Neural crest cell (in vitro differentiated cells): ENCODE measurements at regions not wholly inside any gene's neighbourhood (a gene's known extent, or its start where the extent isn't known, plus 50 kb on each side); places are given as distances from the start of the nearest gene placed in this dataset.

Source experiments
- DNase-seq: peaks from one replicate; pipeline ENCODE4 v3.0.0; 2021; ENCODE audit warnings: low read depth, mixed read lengths, low spot score
- H3K27ac Mint-ChIP-seq: one replicate; pipeline ENCODE4 v1.8.0; 2021; ENCODE audit warnings: mild to moderate bottlenecking, mixed read lengths; ENCODE audit not compliant: unreplicated experiment
- H3K27me3 Mint-ChIP-seq: 2 replicates; pipeline ENCODE4 v1.8.0; 2021; ENCODE audit warnings: low read depth, mild to moderate bottlenecking, mixed read lengths
- H3K36me3 Mint-ChIP-seq: 2 replicates; pipeline ENCODE4 v1.8.0; 2021; ENCODE audit warnings: low read depth, mild to moderate bottlenecking, mixed read lengths
- H3K4me1 Mint-ChIP-seq: 2 replicates; pipeline ENCODE4 v1.8.0; 2021; ENCODE audit warnings: mixed read lengths
- H3K4me3 Mint-ChIP-seq: one replicate; pipeline ENCODE4 v1.8.0; 2021; ENCODE audit warnings: mild to moderate bottlenecking, mixed read lengths
- H3K9me3 Mint-ChIP-seq: 2 replicates; pipeline ENCODE4 v1.8.0; 2021; ENCODE audit warnings: mixed read lengths
- CTCF ChIP-seq: fragments of 200-600 bp; sonication (generic); conservative IDR thresholded peaks from 2 replicates; pipeline ENCODE4 v1.5.0; 2021; ENCODE audit warnings: antibody characterized with exemption, mild to moderate bottlenecking

- Mint-ChIP-seq H3K9me3 (peaks cover 9% of the 10 kb centered on the region), H3K4me3 (no peak overlapping the region), H3K27ac (no peak overlapping the region), H3K4me1 (peaks cover 34% of the 10 kb centered on the region), H3K27me3 (no peaks in the 10 kb centered on the region), H3K36me3 (peaks cover 7% of the 10 kb centered on the region)
- TF ChIP-seq CTCF = no peak
- DNase-seq = no peak
Measured at GRCh38 chr11:16572945-16573344, 165.5 kb upstream of the C11orf58 start.

GRCh38 chr11:16561150-16561549, 177.3 kb upstream of the C11orf58 start:
- no peaks in the 10 kb centered on the region for H3K9me3 Mint-ChIP-seq
- no peak for TF ChIP-seq CTCF
- H3K27ac Mint-ChIP-seq = no peak overlapping the region
- H3K27me3 Mint-ChIP-seq = no peaks in the 10 kb centered on the region
- DNase-seq = no peak
- H3K4me1 Mint-ChIP-seq = no peaks in the 10 kb centered on the region
- H3K36me3 Mint-ChIP-seq = no peaks in the 10 kb centered on the region
- H3K4me3 Mint-ChIP-seq = no peak overlapping the region

- TF ChIP-seq CTCF = no peak
- Mint-ChIP-seq H3K27ac (no peak overlapping the region), H3K36me3 (no peaks in the 10 kb centered on the region)
Measured at GRCh38 chr11:16558494-16558893, 180.0 kb upstream of the C11orf58 start.

GRCh38 chr11:16555956-16556355, 182.5 kb upstream of the C11orf58 start:
- TF ChIP-seq CTCF = no peak
- H3K9me3 Mint-ChIP-seq = no peaks in the 10 kb centered on the region
- DNase-seq = no peak
- no peak overlapping the region for H3K4me3 Mint-ChIP-seq
- no peaks in the 10 kb centered on the region for H3K36me3 Mint-ChIP-seq
- no peaks in the 10 kb centered on the region for H3K27me3 Mint-ChIP-seq
- H3K27ac Mint-ChIP-seq = no peak overlapping the region
- no peaks in the 10 kb centered on the region for H3K4me1 Mint-ChIP-seq

More at GRCh38 chr11:16558494-16558893, 180.0 kb upstream of the C11orf58 start:
- no peak for DNase-seq
- Mint-ChIP-seq H3K4me1 (no peaks in the 10 kb centered on the region), H3K27me3 (no peaks in the 10 kb centered on the region), H3K9me3 (no peaks in the 10 kb centered on the region), H3K4me3 (no peak overlapping the region)

GRCh38 chr11:16554361-16554760, 184.1 kb upstream of the C11orf58 start:
- DNase-seq = no peak
- Mint-ChIP-seq H3K4me1 (no peaks in the 10 kb centered on the region), H3K27me3 (no peaks in the 10 kb centered on the region), H3K36me3 (peaks cover 4% of the 10 kb centered on the region), H3K9me3 (peaks cover 4% of the 10 kb centered on the region), H3K4me3 (no peak overlapping the region), H3K27ac (no peak overlapping the region)
- no peak for TF ChIP-seq CTCF

GRCh38 chr11:16547879-16548278, 190.6 kb upstream of the C11orf58 start:
- DNase-seq = no peak
- H3K27ac Mint-ChIP-seq = no peak overlapping the region
- H3K4me1 Mint-ChIP-seq = no peaks in the 10 kb centered on the region
- TF ChIP-seq CTCF = no peak
- no peak overlapping the region for H3K4me3 Mint-ChIP-seq
- no peaks in the 10 kb centered on the region for H3K27me3 Mint-ChIP-seq
- H3K36me3 Mint-ChIP-seq = peaks cover 18% of the 10 kb centered on the region
- peaks cover 19% of the 10 kb centered on the region for H3K9me3 Mint-ChIP-seq
